HG03139 (cell line): ENCODE measurements at regions not wholly inside any gene's neighbourhood (a gene's known extent, or its start where the extent isn't known, plus 50 kb on each side); places are given as distances from the start of the nearest gene placed in this dataset.
"Not testable (repeated sequence)": the region's sequence is repeated elsewhere in the genome, so short reads cannot be mapped to it uniquely, and the experiment has no call there.

ENCODE experiments used
- ATAC-seq: cut with Tn5 transposase; IDR thresholded peaks from one replicate; pipeline ENCODE4 v1.9.1; 2021; ENCODE audit not compliant: unreplicated experiment

DNA sequence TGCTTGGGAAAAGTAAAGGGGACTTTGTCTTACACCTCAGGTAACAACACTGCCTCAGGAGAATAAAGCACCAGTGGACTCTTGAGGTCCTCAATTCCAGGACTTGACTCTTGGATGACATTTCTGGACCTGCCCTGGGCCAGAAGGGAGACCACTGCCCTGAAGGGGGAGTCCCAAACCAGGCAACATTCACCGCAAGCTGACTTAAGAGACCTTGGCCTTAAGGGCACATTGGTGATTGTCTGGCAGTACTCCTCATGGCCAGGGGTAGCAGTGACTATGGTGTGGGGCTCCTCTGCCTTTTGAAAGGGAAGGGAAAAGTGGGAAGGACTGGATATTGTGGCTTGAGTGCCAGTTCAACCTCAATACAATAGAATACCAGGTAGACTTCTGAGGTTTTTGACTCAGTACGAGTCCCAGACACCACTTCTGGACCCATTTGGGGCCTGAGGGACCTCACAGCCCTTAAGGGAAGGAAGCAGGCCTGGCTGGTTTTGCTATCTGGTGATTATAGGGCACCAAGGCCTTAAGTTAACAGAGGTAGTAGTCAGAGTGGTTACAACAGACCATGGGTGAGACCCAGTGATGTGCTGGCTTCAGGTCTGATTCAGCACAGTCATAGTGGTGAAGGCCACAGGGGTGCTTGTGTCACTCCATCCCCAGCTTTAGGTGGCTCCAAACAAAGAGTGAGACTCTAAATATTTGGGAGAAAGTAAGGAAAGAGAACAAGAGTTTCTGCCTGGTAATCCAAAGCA lies 121.2 kb upstream of the TET2 start:
- ATAC-seq = no peak

DNA sequence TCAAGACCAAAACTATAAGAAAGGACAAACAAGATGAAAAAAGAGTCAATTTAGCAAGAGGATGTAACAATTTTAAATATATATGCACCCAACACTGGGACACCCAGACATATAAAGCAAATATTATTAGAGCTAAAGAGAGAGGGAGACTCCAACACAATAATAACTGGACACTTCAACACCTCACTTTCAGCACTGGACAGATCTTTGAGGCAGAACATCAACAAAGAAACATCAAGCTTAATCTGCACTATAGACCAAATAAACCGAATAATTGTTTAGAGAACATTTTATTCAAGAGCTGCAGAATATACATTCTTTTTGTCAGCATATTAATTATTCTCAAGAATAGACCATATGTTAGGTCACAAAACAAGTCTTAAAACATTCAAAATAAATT lies 109.7 kb upstream of the TET2 start:
- ATAC-seq = no peak

DNA sequence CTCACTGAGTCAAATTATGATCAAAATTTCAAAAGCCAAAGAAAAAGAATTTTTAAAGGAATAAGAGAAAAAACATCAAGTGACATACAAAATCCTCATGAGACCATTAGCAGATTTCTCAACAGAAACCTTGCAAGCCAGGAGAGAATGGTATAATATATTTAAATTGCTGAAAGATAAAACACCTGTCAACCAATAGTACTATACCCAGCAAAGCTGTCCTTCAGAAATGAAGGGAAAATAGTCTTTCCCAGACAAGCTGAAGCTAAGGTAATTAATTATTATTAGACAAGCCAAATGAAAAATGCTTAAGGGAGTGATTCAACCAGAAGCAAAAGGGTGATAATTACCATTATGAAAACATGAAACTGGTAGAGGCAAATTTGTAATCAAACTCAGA lies 104.2 kb upstream of the TET2 start:
- ATAC-seq = no peak

DNA sequence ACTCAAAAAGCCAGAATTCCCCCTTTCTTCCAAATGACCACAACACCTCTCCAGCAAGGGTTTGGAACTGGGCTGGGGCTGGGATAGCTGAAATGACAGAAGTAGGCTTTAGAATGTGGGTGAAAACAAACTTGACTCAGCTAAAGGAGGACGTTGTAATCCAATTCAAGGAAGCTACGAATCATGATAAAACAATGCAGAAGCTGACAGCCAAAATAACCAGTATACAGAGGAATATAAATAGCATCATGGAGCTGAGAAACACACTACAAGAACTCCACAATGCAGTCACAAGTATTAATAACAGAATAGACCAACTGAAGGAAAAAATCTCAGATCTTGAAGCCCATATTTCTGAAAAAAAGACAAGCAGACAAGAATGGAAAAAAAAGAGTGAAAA lies 95.8 kb upstream of the TET2 start:
- no peak for ATAC-seq

DNA sequence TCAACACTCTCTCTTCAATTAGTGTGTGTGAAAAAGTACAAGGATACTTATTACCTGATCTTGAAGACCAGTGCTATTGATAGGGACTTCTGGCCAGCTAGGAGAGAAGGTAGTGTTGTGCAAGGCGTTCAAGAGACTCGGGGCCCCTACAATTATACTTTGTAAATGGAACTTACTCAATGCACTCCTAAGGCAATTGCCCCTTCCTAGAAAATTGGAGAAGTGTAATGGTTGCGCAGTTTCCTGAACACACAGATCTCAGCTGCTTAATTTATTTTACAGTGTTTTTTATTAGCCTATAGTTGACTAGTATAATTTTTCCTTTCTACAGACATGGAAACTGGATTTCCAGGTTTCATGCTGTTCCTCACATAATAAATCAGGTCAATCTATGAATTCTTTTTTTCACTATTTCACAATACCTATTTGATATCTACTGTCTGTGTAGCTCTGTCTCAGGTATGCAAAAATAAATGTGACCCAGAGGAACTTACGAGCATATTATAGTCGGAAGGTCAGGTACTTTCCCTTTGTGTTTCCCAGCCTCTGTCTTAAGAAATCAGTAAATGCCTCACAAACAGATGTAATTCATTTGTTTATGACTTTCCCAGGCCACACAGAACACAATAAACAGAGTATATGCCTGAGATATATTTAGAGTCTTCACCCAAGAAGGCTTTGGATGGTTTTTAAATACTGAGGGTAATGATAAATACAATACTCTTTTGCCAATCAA lies 89.1 kb upstream of the TET2 start:
- no peak for ATAC-seq

DNA sequence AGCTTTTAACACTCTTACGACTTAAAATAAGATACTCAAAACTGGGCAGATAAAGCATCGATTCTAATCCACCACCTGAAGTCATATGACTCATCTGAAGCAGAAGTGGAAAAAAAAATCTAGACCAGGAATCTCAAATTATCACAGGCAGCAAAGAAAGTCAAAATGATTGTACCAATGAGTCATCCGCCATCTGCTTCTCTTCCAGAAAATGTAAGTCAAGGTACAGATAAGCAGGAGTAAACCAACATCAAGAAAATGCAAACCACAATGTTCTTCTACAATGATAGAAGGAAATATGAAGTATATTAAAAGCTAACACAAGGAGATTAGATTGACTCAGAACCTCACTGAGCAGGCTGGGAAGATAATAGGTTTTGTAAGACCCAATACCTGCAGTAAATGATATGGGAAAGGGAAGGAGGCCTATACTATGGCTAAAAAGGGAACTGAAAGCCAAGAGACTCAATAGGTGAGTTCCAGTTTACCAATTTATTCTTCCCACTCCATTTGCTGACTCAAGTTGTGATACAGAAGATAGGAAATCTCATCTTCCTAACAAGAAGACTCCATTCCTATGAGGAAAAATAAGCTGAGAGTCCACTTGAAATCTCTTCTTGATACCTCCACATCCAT lies 88.4 kb upstream of the TET2 start:
- ATAC-seq = no peak

DNA sequence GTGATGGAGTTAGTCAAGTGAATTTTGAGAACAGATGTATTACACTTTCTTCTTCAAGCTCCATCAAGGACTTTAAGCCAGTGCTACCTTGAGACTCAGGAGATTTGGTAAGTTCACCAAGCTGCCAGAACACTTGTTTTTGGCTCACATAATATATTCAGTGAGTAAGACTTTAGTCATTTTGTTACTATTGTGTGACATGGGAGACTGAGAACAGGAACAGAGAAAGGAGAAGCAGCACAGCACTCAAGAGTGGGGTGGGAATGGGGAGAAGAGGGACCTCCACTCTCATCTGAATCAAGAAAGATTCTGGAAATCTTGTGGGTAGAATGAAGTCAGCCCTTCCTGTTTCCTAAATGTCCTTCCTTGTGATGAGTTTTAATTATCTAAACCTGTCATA lies 87.3 kb upstream of the TET2 start:
- ATAC-seq = no peak

DNA sequence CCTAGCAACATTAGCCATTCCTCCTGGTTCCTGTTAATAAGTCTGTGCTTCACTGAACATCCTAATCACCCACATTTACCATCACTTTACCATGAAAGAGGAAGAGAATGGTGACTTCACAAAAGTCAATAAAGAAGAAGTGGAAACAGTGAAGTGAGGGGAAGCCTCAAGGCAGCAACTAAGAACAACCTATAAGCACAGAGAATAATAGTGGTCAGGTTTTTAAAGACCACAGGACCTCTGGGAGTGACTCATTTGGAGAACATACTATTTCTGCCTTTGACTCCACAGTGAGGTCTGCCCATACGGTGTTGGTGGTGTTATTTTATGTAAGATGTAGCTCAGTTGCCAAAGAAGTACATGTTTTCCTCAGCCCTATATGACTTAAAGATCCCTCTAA lies 86.0 kb upstream of the TET2 start:
- ATAC-seq = peak; percentile 87

DNA sequence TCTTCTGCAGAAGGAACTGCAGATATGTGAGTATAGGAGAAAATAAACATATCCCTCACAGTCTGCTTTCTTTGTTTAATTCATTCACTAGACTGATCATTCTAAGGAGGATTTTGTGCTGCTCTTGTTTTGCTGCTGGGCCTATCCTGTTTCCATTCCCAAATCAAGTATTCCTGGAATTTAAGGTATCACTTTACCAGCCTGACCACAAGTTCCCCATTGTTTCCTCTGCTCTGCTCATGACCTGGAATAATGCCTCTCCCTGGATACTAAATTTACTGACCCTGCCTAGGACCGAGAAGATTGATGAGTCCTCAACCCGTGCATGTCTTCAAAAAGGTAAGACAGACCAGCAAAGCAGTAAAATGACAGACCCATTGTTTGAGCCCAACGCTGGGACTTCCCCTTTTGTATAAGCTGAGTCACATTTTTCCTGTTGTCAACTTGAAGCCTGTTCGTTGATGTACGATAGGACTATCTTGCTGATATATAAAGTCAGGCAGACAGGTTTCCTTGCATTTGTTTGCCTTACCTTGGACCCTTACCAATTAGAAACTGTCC lies 85.5 kb upstream of the TET2 start:
- peak; percentile 31 for ATAC-seq

DNA sequence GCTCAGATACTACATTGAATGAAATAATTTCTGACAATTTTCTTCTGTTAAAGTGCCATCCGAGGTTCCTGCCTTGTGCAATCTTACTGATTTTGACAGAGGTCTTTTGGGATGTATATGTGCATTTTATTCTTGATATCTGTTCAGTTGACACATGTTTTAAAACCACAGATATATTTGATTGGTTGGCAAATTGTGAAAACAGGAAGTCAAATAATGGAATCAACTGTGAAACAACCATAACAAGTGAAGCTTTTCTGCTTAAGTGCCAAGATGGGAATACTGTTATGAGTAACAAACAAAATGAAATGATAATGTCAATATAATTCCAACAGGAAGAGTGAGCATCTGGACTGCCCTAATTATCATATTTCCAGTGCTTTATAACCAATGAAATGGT lies 84.9 kb upstream of the TET2 start:
- no peak for ATAC-seq

DNA sequence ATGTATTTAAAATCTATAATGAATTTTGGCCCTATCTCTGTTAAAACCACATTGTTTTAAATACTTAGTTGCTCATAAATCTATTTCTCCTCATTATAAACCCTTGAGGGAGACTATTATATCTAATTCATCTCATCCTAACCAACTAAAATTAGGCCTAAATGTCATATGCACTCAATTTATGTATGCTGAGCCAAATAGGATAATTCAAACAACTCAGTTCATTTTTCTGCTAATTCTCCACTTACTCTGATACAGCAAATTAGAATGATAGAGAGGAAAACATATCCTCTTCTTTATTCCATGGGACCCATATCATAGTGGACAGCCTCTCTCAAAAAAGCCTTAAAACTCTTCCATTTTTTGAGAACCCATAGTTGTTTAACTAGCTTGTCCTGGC lies 80.3 kb upstream of the TET2 start:
- no peak for ATAC-seq

DNA sequence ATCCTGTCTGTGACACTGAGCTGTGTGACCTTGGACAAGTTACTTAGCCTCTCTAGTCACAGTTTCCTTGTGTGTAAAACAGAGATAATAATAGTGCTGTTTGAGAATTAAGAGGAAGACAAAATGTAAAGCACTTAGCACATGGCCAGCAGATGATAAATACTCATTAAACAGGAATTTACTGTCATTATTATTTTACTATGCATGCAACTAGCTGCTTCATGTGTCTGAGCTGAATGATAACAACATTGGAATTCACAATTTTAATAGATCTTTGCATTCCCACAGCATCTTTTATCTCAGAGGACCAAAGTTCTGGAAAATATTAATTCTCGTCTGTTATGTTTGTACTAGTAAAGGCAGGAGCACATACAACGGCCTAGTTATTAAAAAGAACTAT lies 79.2 kb upstream of the TET2 start:
- no peak for ATAC-seq

DNA sequence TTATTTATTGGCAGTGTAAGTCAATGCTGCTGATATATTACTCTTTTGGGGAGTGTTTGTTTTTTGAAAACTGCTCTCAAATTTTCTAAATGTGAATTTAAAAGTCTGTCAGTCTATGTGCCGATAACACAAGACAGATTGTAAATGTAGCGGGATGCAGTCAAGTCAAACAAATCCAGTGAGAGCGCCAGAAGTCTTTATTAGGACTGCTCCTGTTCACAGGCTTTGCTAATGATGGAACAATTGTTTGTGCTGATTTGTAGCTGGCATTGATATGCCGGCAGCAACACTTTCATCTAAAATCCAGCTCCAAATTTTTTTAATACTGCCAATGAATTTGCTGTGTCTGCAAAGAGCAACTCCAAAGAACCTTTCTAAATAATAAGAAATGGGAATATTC lies 78.7 kb upstream of the TET2 start:
- no peak for ATAC-seq

DNA sequence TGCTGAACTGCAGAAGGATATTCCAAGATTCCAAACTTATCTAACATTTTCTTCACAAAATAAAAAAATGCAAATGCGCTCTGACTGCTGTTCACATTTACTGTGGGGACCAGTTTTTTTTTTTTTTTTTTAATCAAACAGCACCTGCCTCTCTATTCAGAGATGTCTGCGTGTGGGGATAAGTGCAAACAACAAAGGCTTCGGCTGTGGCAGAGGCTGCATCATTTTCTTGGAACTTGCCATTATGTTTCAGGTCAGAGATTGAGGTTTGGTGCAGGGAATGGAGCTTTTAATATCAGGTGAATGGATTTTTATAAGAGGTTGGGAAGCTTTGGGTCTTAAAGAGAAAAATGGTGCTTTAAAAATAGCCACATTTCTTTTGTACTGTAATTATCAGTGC lies 78.2 kb upstream of the TET2 start:
- no peak for ATAC-seq

DNA sequence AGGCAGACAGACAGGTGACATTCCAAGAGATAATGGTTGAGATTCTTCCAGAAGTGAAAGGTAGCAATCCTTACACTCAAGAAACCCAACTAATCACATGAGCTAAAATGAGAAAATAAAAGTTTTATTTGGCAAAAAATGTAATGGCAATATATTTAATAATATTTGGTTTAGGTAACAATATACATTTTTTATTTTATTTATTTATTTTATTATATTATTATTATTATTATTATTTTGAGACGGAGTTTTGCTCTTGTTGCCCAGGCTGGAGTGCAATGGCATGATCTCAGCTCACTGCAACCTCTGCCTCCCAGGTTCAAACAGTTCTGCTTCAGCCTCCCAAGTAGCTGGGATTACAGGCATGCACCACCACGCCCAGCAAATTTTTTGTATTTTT lies 74.6 kb upstream of the TET2 start:
- not testable (repeated sequence) for ATAC-seq

DNA sequence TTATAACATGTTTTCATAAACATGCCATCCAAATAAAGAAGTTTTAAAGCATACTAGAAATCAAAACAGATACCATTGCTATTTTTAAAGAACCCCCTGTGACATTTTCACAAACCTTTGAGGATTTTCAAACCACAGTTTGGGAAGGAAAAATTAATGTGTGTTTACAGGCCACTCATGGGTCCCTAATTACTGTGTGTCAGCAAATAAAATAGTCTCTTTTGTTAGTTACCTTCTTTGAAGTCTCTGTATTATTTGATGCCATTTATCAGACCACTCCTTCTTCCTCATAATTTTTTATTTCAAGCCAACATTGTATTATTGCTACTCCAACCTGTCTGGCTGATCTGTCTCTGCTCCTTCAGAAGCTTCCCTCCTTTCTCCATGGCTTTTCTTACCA lies 72.6 kb upstream of the TET2 start:
- ATAC-seq = no peak

DNA sequence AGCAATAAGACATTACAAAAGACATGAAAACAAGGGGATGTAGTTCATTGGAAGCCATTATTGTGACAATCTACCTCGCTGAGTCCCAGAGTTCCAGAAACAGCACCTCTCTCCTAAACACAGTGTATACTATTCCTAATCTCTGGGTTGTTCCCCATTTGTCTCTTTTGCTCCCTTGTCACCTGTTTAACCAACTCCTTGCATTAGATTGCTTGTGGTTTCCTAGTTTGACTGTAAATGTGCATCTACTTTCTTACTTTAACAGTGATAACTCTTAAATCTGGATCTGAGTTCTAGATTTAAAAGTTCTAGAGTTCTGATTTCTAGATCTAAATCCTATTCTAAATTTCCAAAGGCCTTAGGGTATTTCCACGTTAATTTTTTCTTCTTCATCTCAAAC lies 71.6 kb upstream of the TET2 start:
- no peak for ATAC-seq

DNA sequence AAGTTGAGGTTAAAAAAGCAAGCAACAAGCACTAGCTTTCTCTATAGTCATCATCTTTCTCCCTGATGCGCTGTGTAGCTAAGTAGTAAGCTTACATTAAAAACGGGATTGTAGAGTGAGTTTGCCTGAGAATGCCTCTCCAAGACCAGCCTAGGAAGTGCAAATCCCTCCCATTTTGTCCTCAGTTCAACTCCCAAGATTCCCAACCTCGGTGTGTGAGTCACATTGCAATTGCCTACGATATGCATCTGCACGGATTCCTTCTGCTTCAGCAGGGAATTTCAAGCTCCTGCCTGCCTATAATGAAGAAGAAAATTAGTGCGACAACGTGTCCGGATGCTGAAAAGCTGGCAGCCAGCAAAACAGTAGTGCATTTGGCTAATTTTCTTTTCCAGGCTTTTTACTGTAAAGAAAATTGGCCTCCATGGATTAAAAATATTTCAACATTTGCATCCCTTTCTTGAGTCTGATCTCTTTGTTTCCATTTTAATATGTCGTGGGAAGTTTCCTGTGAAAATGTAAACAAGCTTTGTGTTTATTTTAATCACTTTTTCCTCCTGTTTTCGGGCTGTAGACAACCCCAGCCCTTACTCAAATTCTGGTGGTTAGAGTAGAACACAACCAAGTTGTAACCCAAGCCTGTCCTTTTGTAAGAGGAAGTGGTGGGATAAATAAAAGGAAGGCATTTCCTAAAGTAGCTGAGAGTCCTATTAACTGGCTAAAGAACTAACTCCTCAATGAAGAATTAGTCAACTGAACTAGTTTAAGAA lies 58.4 kb upstream of the TET2 start:
- no peak for ATAC-seq

DNA sequence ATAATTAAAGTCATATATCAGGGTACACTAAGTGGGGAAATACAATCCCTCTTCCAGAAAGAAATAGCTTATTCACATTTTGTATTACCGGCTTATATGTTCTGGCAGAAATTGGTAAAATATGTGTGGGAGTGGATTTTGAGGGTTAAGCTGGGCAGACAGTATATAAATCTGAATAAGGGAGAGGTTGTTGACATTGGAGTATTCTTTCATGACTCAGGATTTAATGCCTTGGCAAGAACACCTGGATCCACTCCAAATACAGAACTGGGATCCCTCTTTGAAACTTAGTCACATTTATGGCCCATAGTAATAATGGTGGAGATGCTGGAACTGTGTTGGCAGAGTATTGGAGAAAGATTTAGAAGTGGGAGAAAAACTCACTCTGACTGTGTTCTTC lies 54.3 kb upstream of the TET2 start:
- ATAC-seq = no peak

DNA sequence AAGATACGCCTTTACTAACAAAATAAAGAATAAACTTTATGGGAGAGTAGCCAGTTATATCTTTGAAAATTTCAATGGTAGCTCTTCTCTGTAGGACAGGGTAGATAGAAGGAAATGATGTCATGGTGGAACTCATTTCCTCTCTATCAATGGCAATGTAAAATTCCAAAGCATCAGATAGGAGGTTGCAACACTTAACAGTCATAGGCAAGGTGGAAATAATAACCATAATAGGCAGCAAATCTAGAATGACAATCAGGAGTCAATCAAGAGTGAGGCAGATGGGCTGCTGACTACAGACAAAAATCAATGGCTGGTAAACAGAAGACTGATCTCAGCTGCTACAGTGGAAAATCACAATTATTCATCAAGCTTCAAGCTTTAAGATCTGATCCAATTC lies 53.9 kb upstream of the TET2 start:
- ATAC-seq = no peak

DNA sequence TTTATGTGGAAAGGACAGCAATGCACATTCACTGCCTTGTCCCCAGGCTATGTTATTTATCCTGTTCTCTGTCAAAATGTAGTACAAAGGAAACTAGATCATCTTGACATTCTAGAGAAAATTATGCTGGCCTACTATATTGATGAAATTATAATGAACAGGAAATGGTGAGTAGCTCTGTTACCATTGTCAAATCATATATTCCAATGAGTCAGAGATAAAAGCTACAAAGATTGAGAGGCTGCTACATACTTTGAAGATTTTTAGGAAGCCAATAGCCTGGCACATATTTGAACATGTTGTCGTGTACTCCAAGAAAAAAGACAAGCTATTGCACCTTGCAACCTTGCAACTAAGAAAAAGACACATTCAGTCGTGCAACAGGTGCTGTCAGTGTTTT lies 52.7 kb upstream of the TET2 start:
- no peak for ATAC-seq
